NCI-H2196 treated with DMSO at 0.1 percent for 48 hours (cell line): ENCODE measurements at regions not wholly inside any gene's neighbourhood (a gene's known extent, or its start where the extent isn't known, plus 50 kb on each side); places are given as distances from the start of the nearest gene placed in this dataset.
"Not testable (repeated sequence)": the region's sequence is repeated elsewhere in the genome, so short reads cannot be mapped to it uniquely, and the experiment has no call there.

Source experiments
- DNase-seq: peaks from one replicate; lab custom pipeline; 2025; ENCODE audit not compliant: unreplicated experiment; lab: John Stamatoyannopoulos, UW

DNA sequence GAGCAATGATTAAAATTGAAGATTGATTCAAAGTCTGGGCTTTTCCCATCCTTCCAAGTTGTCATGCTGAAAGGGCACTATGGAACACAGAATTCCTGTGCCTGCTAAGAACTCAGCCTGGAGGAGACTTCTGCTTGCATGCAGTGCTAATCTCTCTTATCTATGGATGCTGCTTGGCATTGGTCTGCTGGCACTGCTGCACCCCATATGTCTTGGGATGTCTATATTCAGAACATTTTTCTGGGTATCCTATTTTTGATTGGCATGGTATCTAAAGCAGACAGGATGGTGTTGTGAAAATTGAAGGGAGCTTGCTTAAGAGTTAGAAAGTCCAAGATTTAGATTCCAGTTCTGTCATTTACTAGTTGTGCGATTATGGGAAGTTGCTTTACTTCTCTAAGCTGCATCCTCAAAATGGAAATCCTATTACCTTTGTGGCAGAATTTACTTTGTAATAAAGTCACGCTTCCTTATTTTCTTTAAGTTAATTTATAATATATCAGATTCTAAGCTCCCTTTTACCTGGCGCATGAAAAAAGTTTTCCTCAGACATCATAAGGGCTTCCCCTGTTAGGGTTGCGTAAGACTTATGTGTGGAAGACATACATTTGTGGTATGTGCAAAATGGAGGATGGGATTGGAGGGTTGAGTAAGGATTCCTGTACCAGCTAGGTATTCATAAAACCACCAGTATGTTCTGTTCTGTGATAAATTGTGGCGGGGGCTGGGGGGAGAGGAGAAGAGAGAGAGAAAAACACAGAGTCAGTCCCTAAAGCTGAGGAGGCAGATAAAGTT is 254.0 kb downstream of the DMAC1 start:
- DNase-seq, result no peak

DNA sequence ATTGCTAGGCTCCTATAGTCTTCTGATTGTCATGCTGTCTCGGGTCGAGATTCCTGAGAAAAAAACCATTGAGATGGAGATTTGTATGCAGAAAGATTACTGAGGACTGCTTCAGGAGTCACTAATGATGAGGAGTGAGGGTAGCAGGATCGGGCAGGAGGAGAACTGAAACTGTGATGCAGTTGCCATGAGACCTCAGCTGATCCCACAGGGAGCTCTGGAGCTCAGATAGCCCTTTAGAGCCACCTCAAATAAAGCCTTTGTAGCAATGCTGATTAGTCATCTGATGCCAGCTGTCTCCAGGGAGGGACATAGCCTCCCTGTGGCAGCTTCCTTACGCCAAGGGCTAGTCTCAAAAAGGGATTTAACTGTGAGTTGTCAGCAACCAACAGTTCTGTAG is 256.9 kb downstream of the DMAC1 start:
- no peak for DNase-seq

DNA sequence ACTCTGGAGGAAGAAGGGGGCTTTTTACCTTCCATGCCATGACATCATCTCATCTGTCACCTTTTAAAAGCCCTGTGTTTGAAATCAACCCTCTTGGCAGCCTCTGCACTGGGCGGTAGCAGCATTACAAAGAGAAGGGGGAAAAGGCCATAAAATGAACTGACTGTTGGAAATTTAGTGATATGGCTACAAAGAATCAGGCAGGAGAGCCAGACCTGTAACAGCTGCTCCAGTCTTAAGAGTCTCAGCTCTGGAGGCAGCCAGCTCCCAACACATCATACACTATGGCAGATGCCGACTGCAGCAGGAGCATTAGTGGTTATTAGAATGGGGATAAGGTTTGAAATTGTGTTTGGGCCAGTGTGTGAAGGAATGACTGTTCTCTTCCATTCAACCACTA is 257.5 kb downstream of the DMAC1 start:
- DNase-seq, result peak; percentile 10

DNA sequence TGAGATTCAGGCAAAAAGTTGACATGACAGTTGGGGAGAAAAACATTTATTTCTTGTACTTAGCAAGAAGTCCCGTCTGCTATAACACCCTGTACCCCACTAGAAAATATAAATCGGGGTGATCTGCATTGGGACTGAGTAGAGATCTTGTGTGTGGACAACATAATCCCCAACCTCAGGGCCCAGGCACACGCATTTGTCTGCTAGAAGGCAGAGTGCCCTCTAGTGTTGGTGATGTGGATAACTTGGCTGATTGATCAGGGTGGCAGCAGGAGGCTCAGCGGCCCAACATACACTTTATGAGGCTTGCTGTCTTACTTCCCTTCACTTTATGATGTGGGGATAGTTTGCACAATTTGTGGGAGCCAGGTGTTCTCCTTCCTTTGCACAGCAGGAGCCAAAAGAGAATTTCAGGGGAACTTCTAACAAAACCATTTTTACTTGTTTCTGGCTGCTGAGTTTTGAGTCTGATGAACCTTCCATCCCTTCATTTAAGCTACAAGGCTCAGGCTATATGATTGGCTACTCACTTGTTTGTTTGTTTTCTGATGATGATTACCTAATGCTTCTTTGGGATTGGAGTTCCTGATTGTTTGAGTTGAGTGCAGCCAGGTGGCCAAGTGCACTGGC is 263.2 kb downstream of the DMAC1 start:
- peak; percentile 55 for DNase-seq

DNA sequence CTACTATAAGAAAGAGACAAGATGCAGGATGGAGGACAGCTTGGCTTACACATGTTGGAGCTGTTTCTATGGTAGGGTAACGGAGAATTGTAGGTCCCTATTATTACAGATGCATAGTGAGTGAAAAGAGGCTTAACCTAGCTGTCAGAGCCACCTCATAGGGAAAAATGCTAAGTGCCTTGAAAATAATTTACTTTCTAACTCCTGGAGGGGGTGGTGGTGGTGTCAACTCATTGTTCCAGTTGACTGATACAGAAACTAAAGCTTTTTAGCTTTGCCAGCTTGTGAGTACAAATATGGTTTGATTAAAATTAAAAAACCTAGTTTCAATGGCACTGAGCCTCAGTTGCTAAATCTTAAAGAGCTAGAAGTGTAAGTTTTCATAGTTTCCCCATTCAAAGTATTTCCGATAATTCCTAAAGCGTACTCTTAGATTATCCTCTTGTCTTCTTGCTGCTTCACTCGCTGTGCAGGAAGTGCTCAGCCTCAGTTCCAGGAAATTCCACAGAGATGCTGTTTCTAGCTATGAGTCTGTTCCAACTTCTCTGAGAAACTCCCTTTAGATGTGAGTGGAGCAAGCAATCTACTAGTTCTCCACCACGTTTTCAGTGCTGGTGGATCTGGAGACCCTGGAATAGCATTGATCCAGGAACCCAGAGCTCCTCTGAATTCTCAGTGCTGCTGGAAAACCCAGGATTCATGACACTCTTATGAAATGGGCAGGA is 265.2 kb downstream of the DMAC1 start:
- no peak for DNase-seq

DNA sequence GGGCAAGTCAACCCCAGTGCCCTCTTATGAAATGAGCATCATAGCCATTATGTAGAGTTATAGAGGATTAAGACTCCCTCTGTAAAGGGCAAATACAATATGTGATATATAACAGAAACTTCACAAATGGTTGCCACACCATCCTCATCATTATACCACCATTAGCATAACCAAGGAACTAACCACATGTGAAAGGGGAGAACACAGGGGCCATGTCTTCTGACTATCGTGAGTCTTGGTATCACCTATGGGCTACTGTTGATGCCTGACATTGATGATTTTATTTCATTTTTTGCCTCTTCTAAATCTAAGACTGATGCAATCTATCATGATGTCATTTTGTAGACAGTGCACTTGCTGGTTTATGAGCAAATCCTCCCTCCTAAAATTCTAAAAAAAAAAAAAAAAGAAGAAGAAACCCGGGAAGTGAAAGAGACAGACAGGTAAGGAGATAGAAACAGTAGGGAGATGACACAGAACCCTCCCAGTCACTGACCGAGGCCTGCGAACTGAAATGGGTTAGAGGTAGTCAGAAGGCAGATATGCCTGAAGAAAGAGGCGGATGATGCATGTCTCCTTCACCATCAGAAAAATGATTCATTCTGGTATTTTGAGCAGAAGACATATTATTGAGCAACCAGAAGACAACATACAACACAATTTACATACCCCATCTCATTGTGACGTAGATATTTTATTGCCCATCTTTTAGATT is 266.0 kb downstream of the DMAC1 start:
- DNase-seq, result no peak

DNA sequence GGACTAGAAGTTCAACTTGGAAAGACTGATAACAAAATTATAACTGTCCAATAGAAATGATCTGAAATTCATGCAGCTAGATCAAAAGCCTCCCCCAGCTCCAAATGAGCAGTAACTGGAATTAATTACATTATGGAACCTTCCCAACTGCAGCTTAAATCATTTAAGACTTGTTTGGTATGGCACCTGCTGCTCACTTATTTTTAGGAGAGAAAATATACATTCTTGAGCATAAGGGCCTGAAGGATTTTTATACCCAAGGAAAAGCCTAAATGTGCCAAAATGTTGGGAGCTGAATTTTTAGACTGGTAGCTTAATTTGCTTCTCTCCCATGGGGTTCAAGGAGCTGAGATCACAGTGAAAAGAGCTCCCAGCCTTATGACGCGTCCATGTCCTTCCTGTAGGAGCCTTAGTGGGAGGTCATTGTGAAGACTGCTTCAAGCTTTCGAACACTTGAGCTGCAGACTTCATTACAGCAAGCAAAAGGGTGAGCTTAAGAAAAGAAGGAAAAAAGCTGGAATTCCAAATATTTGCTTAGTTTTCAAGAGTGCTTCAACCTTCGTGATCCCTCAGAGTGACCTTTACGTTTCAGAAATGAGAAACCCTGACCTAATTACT is 276.0 kb downstream of the DMAC1 start:
- DNase-seq, result no peak

DNA sequence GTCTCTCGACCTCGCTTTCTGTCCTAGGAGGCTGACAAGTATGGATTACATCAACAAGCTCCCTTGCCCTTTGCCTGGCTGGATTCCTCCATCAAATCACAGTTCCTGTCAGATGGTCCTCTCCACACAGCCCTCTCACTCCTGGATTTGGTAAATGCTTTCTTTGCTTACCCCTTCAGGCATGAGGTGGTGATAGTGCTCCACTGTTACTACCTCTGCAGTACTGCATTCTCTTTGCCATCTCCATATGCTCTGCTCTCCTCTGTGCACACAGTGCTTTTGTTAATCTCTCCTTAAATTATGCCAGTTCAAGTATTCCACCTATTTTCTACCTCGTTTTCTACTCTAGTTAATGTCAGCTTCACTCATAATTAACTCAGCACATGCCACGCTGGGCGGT is 279.2 kb downstream of the DMAC1 start:
- DNase-seq, result no peak

DNA sequence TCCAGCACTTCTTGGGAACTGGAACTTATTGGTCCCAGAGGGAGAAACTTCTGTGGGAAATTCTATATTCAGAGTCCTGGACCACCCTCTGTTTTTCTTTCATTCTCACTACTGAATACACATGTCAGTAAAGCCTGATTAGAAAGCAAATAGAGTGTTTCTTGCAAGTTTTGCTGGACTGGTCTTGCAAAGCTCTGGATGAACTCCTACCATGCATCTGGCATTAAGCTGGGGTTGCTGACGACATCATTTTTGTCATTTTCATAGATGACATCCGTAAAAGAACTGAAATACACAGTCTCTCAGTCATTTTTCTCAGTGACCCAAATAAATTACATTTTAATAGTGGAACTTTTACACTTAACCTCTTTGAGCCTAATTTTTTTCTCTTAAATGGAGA is 283.2 kb downstream of the DMAC1 start:
- no peak for DNase-seq

DNA sequence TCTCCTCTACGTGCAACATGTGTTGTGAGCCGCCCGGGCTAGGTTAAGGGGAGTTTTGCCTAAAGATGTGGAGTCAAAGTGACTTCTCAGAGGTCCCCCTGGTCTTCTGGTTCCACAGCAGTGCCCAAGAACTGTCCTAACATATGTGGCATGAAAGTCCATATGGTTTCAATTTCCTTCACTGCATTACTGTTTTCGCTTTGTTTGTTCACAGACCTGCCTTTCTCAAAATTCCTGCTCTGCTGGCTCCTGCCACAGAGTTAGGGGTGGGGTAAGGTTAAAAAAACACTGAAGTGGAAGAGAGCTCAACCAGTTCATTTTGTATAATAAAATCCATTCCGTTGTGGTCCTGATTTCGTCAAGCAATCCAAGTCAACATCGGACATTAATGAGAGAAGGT is 289.4 kb downstream of the DMAC1 start:
- no peak for DNase-seq

DNA sequence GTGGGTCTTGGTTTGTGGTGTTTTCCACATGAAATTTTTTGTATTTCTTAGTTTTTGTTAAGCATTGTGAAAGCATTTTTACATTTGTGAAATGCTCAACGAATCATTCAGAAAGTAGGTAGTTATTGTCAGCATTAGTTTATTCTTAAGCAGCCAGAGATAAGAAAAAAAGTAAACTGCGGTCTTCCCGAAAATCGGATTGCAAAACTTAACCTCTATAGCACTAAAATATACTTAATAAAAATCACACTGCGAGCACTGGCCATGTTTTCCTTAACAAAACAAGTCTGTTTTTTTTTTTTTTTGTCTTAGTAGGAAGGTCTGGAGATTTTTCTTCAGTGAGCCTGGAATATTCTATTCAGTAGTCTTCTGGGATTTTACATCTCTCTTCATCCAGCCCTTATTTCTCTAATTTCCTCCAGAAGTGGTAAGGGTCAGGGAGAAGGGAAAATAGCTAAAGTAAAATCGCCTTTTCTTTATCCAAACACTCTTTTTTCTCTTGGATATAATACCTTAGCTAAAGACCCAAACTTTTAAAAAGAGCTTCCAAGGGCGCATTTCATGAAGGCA is 289.9 kb downstream of the DMAC1 start:
- DNase-seq, result no peak

DNA sequence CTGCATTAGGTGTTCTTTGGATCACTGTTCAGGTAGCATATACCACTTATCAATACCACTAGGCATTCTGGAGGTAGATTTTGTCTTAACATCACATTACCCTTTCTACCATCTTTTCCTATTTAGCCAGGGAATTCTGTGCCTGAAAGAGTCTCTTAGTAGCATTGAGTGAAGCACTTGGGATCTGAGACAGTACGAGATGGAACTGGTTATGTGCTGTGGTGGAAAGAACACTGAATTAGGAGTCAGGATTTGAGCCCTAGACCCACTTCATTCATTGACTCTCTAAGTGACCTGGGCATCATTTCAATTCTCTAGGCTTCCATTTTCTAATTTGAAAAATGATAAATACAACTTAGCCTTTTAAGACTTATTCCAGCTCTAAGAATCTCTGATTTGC is 291.1 kb downstream of the DMAC1 start:
- no peak for DNase-seq

DNA sequence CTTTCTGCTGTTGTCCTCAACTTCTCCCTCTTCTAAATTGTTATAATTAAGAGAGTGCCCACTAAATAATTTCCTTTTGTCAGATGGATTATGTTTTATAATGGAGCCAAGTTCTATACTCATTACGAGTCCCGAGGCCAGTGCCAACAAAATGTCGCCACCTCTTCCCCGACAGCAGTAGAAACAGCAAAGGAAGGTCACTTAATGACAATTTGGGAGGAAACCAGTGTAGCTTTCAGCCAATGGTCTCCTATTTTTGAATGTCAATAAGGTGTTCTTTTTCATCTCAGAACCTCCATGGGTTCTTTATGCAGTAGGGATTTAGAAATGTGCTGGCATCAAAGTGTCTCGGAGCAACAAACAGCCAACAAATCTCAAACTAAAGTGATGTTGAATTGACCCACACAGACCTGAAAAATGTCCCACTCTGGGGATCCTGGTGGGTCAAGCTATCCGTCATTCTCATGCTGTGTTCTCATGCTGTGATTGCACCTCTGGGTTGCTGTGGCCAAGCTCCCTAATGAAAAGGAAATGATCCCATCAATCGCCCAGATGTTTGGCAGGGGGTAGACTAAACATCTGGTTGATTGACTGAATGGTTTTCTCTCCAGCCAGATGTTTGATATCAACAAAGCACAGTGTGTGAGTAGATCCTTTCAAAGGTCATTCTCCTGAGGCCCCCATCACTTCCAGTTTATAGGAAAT is 291.9 kb downstream of the DMAC1 start:
- DNase-seq, result no peak

DNA sequence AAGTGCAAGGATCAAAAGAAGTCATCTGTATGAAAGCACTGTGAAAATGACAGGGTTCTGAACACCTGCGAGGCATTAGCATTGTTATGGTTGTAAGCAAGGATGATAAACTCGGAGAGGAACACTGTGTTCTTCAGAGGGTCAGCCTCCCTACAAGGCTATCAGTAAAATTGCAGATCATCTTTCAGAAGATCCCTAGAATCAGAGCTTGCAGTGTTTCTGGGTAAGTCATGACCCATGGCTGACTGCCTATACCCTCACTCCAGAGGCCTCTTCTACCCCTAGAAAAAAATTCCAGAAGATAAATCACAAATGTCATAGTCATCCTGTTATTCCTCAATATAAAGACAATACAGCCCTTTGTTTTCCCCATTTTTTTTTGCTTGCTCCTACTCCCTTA is 292.6 kb downstream of the DMAC1 start:
- no peak for DNase-seq

DNA sequence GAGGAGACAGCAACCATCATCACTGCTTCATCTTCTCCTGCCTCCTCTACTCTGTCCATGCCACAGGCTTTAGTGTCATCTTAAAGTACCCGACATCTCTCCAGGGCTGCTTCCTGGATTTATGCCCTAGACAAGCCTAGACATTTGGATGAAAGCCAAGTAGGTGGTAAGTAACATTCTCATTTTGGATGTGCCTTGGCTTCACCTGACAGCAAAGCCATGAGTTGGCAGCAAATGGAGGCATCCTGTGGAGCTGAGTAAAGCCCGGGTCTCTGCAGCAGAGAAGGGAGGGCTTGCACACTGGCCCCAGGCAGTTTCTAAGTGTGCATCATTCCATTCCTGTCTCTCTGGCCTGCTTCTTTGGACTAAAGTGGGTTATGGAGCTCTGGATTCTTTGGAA is 299.1 kb downstream of the DMAC1 start:
- no peak for DNase-seq

DNA sequence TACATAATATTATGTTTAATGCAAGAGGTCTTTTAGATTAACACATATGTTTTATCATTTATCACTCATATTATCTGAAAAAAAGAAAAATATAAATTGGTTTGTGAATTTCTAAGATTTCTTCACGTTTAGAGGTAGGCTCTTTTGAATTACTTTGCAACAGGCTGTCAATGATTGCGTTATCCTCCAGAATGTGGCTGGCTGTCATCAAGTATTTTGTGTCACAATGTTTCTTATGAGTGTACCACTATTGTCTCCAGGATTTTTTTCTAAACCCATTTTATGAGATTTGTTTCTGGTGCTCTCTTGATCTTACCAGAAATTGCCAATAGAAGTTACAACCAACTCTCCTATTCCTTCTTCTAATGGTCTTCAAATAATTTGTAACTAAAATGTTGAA is 307.9 kb downstream of the DMAC1 start:
- DNase-seq, result no peak

DNA sequence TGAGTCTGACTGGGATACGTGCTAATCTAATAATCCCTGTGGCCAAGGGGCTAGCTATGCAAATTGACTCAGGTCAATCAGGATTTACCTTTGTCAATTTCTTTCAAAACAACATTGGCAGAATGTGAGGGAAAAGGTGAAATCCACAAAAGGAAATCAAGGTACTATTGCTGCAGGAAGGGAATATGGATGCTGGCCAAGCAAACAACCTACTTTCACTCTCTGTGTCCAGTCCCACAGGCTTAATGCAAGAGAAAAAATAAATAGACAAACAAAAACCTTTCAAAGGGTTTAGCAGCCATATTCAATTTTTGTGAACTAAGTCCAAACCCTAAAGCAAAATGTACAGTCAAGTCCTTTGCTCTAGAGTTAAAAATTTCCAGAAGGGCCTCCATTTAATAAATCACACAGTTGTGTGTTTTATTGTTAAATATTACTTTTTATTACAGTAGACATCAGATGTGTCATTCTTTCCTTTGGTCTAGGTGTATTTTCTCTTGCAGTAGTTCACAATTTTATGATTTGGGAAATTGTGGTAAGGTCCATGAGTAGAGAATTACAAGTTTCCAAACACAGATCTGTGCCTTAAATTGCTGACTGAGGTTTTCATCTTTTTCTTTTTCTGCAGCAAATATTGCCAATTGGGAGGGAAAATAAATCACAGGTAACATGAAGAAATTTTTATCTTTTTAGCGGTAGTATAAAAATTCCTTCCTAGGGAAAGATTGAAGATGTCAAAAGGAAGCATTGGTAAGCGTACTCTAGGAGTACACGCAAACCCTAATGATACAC is 309.1 kb downstream of the DMAC1 start:
- DNase-seq, result no peak

DNA sequence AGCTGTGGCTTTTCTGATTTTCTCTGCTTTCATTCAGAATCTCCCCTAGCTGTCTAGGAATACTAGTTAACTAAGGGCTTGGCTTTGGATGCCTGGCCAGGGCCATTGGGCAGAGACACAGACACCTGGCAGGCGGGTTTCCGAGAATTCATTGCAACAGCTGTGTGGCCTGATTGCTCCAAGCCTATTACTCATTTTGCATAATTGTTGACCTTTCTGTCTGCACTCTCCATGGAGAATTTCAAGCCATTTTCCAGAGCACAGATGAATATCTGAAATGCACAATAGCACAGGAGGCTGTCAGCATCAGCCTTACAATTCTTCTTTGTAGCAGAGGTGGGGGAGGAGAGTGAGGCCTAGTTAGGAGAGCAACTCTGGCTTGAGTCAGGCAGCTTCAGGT is 310.5 kb downstream of the DMAC1 start:
- peak; percentile 84 for DNase-seq

DNA sequence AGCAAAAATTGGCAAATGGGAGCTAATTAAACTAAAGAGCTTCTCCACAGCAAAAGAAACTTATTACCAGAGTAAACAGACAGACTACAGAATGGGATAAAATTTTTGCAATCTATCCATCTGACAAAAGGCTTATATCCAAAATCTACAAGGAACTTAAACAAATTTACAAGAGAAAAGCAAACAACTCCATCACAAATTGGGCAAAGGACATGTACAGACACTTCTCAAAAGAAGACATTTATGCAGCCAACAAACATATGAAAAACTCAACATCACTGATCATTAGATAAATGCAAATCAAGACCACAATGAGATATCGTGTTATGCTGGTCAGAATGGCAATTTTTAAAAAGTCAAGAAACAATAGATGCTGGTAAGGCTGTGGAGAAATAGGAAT is 315.6 kb downstream of the DMAC1 start:
- DNase-seq, result not testable (repeated sequence)
